Breast epithelium (tissue), 3 donors: ENCODE measurements at regions not wholly inside any gene's neighbourhood (a gene's known extent, or its start where the extent isn't known, plus 50 kb on each side); places are given as distances from the start of the nearest gene placed in this dataset.

Source experiments
- POLR2A ChIP-seq: fragments of 450-650 bp; IDR thresholded peaks from one replicate; pipeline ENCODE4 v1.6.1; 2016; ENCODE audit warnings: antibody characterized with exemption, mild to moderate bottlenecking, moderate library complexity
- TF ChIP-seq, protein P1 (sequence below), 3 donors: fragments of 450-650 bp; IDR thresholded peaks; one replicate each; pipeline ENCODE4 v1.5.1; 2016 to 2017; ENCODE audit warnings: antibody characterized with exemption in 3 of 3, mild to moderate bottlenecking in 3 of 3, moderate library complexity in 3 of 3

DNA sequence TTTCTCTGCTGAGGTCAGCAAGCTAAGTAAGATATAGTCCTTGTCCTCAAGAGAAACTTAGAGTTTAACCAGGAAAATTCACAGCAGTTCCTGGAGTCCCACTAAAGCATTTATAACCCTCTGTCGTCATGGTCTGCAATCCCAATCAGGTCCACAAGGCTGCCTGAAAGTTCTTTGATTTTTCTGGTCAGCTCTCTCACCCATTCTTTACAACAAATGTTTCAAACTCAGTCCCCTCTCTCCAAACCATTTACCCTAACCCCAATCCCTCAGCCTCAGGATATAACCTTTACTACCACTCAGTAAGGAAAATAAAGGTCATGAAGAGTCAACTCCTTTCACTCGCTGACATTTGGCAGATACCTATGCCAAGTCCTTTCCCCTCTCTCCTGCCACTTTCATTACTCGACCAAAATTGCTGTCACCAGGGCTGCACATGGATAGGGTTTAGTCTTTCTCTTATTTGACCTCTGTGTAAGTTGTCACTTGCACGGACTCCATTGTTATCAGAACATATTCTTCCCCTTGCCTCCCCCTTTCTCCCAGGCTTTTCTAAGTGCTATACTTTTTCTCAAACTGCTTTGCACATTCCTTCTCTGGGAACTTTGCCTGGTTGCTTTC is 936.6 kb downstream of the NR2F1-AS1 start:
- TF ChIP-seq, protein P1, sequence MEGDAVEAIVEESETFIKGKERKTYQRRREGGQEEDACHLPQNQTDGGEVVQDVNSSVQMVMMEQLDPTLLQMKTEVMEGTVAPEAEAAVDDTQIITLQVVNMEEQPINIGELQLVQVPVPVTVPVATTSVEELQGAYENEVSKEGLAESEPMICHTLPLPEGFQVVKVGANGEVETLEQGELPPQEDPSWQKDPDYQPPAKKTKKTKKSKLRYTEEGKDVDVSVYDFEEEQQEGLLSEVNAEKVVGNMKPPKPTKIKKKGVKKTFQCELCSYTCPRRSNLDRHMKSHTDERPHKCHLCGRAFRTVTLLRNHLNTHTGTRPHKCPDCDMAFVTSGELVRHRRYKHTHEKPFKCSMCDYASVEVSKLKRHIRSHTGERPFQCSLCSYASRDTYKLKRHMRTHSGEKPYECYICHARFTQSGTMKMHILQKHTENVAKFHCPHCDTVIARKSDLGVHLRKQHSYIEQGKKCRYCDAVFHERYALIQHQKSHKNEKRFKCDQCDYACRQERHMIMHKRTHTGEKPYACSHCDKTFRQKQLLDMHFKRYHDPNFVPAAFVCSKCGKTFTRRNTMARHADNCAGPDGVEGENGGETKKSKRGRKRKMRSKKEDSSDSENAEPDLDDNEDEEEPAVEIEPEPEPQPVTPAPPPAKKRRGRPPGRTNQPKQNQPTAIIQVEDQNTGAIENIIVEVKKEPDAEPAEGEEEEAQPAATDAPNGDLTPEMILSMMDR (IDR thresholded peaks at IDR 0.05): no peak
- TF ChIP-seq POLR2A: no peak
